ENCODE measurements at regions not wholly inside any gene's neighbourhood (a gene's known extent, or its start where the extent isn't known, plus 50 kb on each side); places are given as distances from the start of the nearest gene placed in this dataset.

DNA sequence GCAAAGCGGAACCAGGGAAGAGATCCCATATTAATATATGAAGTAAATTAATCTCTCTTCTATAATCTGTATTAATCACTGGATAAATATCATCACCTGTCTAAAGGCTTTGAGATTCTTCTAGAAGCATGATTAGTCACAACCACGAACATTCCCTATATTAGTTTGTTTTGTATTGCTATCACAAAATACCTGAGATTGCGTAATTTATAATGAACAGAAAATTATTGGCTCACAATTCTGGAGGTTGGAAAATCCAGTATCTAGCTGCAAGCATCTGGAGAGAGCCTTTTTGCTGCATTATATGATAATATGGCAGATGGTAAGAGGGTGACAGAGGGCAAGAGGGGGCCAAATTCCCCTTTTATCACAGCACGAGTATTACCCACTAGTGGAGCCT lies 532.6 kb upstream of the EPHA5 start:
- ATAC-seq, result no peak
- TF ChIP-seq ESRRG (CRISPR knock-in tag; IDR thresholded peaks at IDR 0.05) (no peak), SNAI2 (CRISPR knock-in tag; IDR thresholded peaks at IDR 0.05) (no peak), TOX (CRISPR knock-in tag; IDR thresholded peaks at IDR 0.05; ENCODE audit: borderline replicate concordance) (no peak), ARNTL (CRISPR knock-in tag; IDR thresholded peaks at IDR 0.05; ENCODE audit: borderline replicate concordance, low read depth) (no peak), ISL1 (CRISPR knock-in tag; IDR thresholded peaks at IDR 0.05) (no peak)

DNA sequence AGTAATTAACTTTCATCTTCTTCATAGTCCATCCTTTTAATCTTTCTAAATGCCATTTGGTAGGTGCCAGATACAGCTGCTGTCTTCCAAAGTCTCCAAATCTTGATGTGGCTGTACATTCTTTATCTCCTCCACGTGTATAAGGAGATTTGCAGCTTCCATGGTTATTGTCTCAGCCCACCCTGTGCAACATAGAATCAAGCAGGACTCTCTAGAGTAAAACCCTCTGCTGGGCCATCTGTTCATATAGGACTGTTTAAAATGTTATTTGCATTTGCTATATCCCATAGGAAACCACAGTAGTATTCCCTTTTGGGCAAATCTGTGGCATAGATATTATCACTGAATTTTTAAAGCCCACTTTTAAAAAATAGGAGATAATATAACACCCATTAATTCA lies 527.2 kb upstream of the EPHA5 start:
- no peak for TF ChIP-seq TOX (CRISPR knock-in tag; IDR thresholded peaks at IDR 0.05; ENCODE audit: borderline replicate concordance)
- TF ChIP-seq SNAI2 (CRISPR knock-in tag; IDR thresholded peaks at IDR 0.05), result no peak
- TF ChIP-seq ZNF8 (CRISPR knock-in tag; IDR thresholded peaks at IDR 0.05), result no peak
- TF ChIP-seq BACH2 (CRISPR knock-in tag; IDR thresholded peaks at IDR 0.05; ENCODE audit: borderline replicate concordance), result no peak
- TF ChIP-seq, protein P1, sequence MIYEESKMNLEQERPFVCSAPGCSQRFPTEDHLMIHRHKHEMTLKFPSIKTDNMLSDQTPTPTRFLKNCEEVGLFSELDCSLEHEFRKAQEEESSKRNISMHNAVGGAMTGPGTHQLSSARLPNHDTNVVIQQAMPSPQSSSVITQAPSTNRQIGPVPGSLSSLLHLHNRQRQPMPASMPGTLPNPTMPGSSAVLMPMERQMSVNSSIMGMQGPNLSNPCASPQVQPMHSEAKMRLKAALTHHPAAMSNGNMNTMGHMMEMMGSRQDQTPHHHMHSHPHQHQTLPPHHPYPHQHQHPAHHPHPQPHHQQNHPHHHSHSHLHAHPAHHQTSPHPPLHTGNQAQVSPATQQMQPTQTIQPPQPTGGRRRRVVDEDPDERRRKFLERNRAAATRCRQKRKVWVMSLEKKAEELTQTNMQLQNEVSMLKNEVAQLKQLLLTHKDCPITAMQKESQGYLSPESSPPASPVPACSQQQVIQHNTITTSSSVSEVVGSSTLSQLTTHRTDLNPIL (CRISPR knock-in tag; IDR thresholded peaks at IDR 0.05; ENCODE audit: low read depth), result no peak
- TF ChIP-seq ZNF565 (CRISPR knock-in tag; conservative IDR thresholded peaks at IDR 0.05; ENCODE audit: low read depth), result no peak
- no peak for TF ChIP-seq CSRNP3 (CRISPR knock-in tag; IDR thresholded peaks at IDR 0.05)
- TF ChIP-seq ZNF70 (CRISPR knock-in tag; IDR thresholded peaks at IDR 0.05), result no peak
- TF ChIP-seq ZC3H10 (CRISPR knock-in tag; IDR thresholded peaks at IDR 0.05), result no peak
- ATAC-seq, result no peak

GRCh38 chr4:66193487-66193886 lies 523.2 kb upstream of the EPHA5 start:
- ATAC-seq, result no peak
- TF ChIP-seq ZC3H10 (CRISPR knock-in tag; IDR thresholded peaks at IDR 0.05) (no peak), ZFP3 (CRISPR knock-in tag; IDR thresholded peaks at IDR 0.05) (no peak), ZNF565 (CRISPR knock-in tag; conservative IDR thresholded peaks at IDR 0.05; ENCODE audit: low read depth) (no peak), CSDC2 (CRISPR knock-in tag; IDR thresholded peaks at IDR 0.05) (no peak), ESRRG (CRISPR knock-in tag; IDR thresholded peaks at IDR 0.05) (no peak), TOX (CRISPR knock-in tag; IDR thresholded peaks at IDR 0.05; ENCODE audit: borderline replicate concordance) (no peak), ISL1 (CRISPR knock-in tag; IDR thresholded peaks at IDR 0.05) (no peak), ZNF8 (CRISPR knock-in tag; IDR thresholded peaks at IDR 0.05) (no peak), BACH2 (CRISPR knock-in tag; IDR thresholded peaks at IDR 0.05; ENCODE audit: borderline replicate concordance) (no peak), PPARA (CRISPR knock-in tag; IDR thresholded peaks at IDR 0.05; ENCODE audit: borderline replicate concordance) (no peak), CSRNP3 (CRISPR knock-in tag; IDR thresholded peaks at IDR 0.05) (no peak), RARB (CRISPR knock-in tag; IDR thresholded peaks at IDR 0.05) (no peak), POU6F1 (CRISPR knock-in tag; IDR thresholded peaks at IDR 0.05; ENCODE audit: borderline replicate concordance, low read depth) (no peak), ZFP30 (CRISPR knock-in tag; IDR thresholded peaks at IDR 0.05) (no peak), TCF4 (CRISPR knock-in tag; IDR thresholded peaks at IDR 0.05; ENCODE audit: borderline replicate concordance) (no peak), OSR1 (CRISPR knock-in tag; IDR thresholded peaks at IDR 0.05) (no peak)
- TF ChIP-seq, protein P2, sequence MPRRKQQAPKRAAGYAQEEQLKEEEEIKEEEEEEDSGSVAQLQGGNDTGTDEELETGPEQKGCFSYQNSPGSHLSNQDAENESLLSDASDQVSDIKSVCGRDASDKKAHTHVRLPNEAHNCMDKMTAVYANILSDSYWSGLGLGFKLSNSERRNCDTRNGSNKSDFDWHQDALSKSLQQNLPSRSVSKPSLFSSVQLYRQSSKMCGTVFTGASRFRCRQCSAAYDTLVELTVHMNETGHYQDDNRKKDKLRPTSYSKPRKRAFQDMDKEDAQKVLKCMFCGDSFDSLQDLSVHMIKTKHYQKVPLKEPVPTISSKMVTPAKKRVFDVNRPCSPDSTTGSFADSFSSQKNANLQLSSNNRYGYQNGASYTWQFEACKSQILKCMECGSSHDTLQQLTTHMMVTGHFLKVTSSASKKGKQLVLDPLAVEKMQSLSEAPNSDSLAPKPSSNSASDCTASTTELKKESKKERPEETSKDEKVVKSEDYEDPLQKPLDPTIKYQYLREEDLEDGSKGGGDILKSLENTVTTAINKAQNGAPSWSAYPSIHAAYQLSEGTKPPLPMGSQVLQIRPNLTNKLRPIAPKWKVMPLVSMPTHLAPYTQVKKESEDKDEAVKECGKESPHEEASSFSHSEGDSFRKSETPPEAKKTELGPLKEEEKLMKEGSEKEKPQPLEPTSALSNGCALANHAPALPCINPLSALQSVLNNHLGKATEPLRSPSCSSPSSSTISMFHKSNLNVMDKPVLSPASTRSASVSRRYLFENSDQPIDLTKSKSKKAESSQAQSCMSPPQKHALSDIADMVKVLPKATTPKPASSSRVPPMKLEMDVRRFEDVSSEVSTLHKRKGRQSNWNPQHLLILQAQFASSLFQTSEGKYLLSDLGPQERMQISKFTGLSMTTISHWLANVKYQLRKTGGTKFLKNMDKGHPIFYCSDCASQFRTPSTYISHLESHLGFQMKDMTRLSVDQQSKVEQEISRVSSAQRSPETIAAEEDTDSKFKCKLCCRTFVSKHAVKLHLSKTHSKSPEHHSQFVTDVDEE (CRISPR knock-in tag; IDR thresholded peaks at IDR 0.05), result no peak
- TF ChIP-seq, protein P3, sequence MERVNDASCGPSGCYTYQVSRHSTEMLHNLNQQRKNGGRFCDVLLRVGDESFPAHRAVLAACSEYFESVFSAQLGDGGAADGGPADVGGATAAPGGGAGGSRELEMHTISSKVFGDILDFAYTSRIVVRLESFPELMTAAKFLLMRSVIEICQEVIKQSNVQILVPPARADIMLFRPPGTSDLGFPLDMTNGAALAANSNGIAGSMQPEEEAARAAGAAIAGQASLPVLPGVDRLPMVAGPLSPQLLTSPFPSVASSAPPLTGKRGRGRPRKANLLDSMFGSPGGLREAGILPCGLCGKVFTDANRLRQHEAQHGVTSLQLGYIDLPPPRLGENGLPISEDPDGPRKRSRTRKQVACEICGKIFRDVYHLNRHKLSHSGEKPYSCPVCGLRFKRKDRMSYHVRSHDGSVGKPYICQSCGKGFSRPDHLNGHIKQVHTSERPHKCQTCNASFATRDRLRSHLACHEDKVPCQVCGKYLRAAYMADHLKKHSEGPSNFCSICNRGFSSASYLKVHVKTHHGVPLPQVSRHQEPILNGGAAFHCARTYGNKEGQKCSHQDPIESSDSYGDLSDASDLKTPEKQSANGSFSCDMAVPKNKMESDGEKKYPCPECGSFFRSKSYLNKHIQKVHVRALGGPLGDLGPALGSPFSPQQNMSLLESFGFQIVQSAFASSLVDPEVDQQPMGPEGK (CRISPR knock-in tag; IDR thresholded peaks at IDR 0.05; ENCODE audit: borderline replicate concordance), result no peak
- TF ChIP-seq, protein P1 (CRISPR knock-in tag; IDR thresholded peaks at IDR 0.05; ENCODE audit: low read depth), result no peak
